H1 (cell line): ENCODE measurements at regions not wholly inside any gene's neighbourhood (a gene's known extent, or its start where the extent isn't known, plus 50 kb on each side); places are given as distances from the start of the nearest gene placed in this dataset.

Experiments used
- CTCF ChIA-PET: fragments of 300-600 bp; sonication (Branson Sonifier 250); formaldehyde crosslinking; loops from one replicate; lab custom pipeline; 2021; ENCODE audit not compliant: partially characterized antibody; lab: Charles Lee
- POLR2A ChIA-PET: fragments of 300-600 bp; sonication (Branson Sonifier 250); formaldehyde crosslinking; loops from one replicate; lab custom pipeline; 2021; ENCODE audit warnings: inconsistent platforms; ENCODE audit not compliant: partially characterized antibody; lab: Charles Lee
- DNase-seq, 2 experiments: peaks; one replicate each; pipeline versions ENCODE4 v3.0.0 to v3.0.0-alpha.2; 2010 to 2022; ENCODE audit warnings: low spot score in 2 of 2, low read depth in 1 of 2, mixed read lengths in 1 of 2
- FAIRE-seq: peaks from 2 replicates; lab custom pipeline; 2011; peaks lifted over from hg19 to GRCh38; lab: Jason Lieb, UNC
- H2AFZ ChIP-seq: 2 replicates; pipeline ENCODE4 v1.8.1; 2012; ENCODE audit warnings: low read length, inconsistent platforms
- H2AK5ac ChIP-seq: 2 replicates; pipeline ENCODE4 v1.6.1; 2013; ENCODE audit warnings: low read depth, low read length
- H2BK120ac ChIP-seq: replicated peaks from 2 replicates; pipeline ENCODE3; 2013; ENCODE audit warnings: low read depth, low read length, inconsistent platforms
- H2BK12ac ChIP-seq: 2 replicates; pipeline ENCODE4 v1.6.1; 2013; ENCODE audit warnings: low read depth, low read length
- H2BK15ac ChIP-seq: 2 replicates; pipeline ENCODE4 v1.6.1; 2013; ENCODE audit warnings: low read length
- H2BK20ac ChIP-seq: 2 replicates; pipeline ENCODE4 v1.6.1; 2013; ENCODE audit warnings: low read length
- H2BK5ac ChIP-seq: 2 replicates; pipeline ENCODE4 v1.6.1; 2013; ENCODE audit warnings: low read depth, low read length
- H3K14ac ChIP-seq: 2 replicates; pipeline ENCODE4 v1.6.1; 2013; ENCODE audit warnings: inconsistent platforms; ENCODE audit not compliant: insufficient read length
- H3K18ac ChIP-seq: 2 replicates; pipeline ENCODE4 v1.6.1; 2013; ENCODE audit warnings: low read length; ENCODE audit errors: extremely low read depth
- H3K23ac ChIP-seq: 2 replicates; pipeline ENCODE4 v1.6.1; 2013; ENCODE audit warnings: inconsistent platforms; ENCODE audit not compliant: insufficient read length
- H3K23me2 ChIP-seq: 2 replicates; pipeline ENCODE4 v1.6.1; 2013; ENCODE audit warnings: low read depth, low read length
- H3K27ac ChIP-seq: 2 replicates; pipeline ENCODE4 v1.6.1; 2011; ENCODE audit warnings: low read depth, low read length, inconsistent platforms
- H3K27me3 ChIP-seq, 4 experiments: replicated peaks in 1 of 4; 1 replicate in 1 of 4; 2 replicates in 3 of 4; pipeline versions ENCODE4 v1.6.1 to v1.8.1; 2011 to 2013; ENCODE audit warnings: low read length in 3 of 4, mild to moderate bottlenecking in 3 of 4, inconsistent platforms in 2 of 4, mixed read lengths in 2 of 4, moderate library complexity in 1 of 4; ENCODE audit not compliant: control insufficient read depth in 3 of 4, insufficient read depth in 3 of 4; ENCODE audit errors: extremely low read depth in 1 of 4
- H3K36me3 ChIP-seq, 4 experiments: 2 replicates each; pipeline versions ENCODE4 v1.6.1 to v1.8.1; 2011 to 2013; ENCODE audit warnings: mild to moderate bottlenecking in 4 of 4, low read length in 3 of 4, moderate library complexity in 2 of 4, control low read depth in 1 of 4, inconsistent platforms in 1 of 4; ENCODE audit not compliant: insufficient read depth in 4 of 4, control insufficient read depth in 2 of 4
- H3K4ac ChIP-seq: replicated peaks from 2 replicates; pipeline ENCODE3; 2013; ENCODE audit warnings: low read length, low read depth, mixed read lengths, inconsistent platforms; ENCODE audit not compliant: insufficient read length
- H3K4me1 ChIP-seq, 4 experiments: replicated peaks in 1 of 4; 1 replicate in 1 of 4; 2 replicates in 3 of 4; pipeline versions ENCODE4 v1.6.1 to v1.8.1; 2011 to 2013; ENCODE audit warnings: low read length in 3 of 4, inconsistent platforms in 2 of 4, mixed read lengths in 1 of 4; ENCODE audit not compliant: insufficient read depth in 4 of 4, control insufficient read depth in 3 of 4
- H3K4me2 ChIP-seq, 2 experiments: 2 replicates each; pipeline versions ENCODE4 v1.6.1 to v1.8.1; 2011 to 2013; ENCODE audit warnings: low read depth in 2 of 2, low read length in 2 of 2, control low read depth in 1 of 2, inconsistent platforms in 1 of 2, mild to moderate bottlenecking in 1 of 2; ENCODE audit not compliant: insufficient read depth in 1 of 2
- H3K4me3 ChIP-seq, 4 experiments: fragments of 200-600, 300-600 bp in 1 of 4; sonication (generic), shearing (Covaris generic), sonication (Bioruptor Twin) in 1 of 4; 2 replicates each; pipeline versions ENCODE4 v1.5.1 to v1.8.1; 2011 to 2016; ENCODE audit warnings: low read length in 4 of 4, low read depth in 3 of 4, control low read depth in 2 of 4, inconsistent platforms in 2 of 4, mild to moderate bottlenecking in 2 of 4, mixed read lengths in 1 of 4, moderate library complexity in 1 of 4; ENCODE audit not compliant: insufficient read depth in 2 of 4; ENCODE audit errors: extremely low read depth in 1 of 4
- H3K56ac ChIP-seq: replicated peaks from 2 replicates; pipeline ENCODE3; 2013; ENCODE audit warnings: low read depth, mild to moderate bottlenecking, mixed read lengths, low read length, inconsistent platforms; ENCODE audit not compliant: insufficient read length
- H3K79me1 ChIP-seq: 2 replicates; pipeline ENCODE4 v1.6.1; 2013; ENCODE audit warnings: low read depth, low read length, control low read depth
- H3K79me2 ChIP-seq, 2 experiments: 2 replicates each; pipeline versions ENCODE4 v1.6.1 to v1.8.1; 2012 to 2013; ENCODE audit warnings: low read length in 2 of 2, mild to moderate bottlenecking in 2 of 2, inconsistent platforms in 1 of 2; ENCODE audit not compliant: insufficient read depth in 2 of 2, control insufficient read depth in 1 of 2
- H3K9ac ChIP-seq, 4 experiments: replicated peaks in 1 of 4; 1 replicate in 1 of 4; 2 replicates in 3 of 4; pipeline versions ENCODE4 v1.6.1 to v1.8.1; 2011 to 2013; ENCODE audit warnings: low read depth in 3 of 4, low read length in 3 of 4, control low read depth in 2 of 4, mild to moderate bottlenecking in 2 of 4, moderate library complexity in 2 of 4, inconsistent platforms in 1 of 4; ENCODE audit errors: extremely low read depth in 1 of 4
- H3K9me3 ChIP-seq, 2 experiments: 2 replicates each; pipeline versions ENCODE4 v1.6.1 to v1.8.1; 2012 to 2013; ENCODE audit warnings: mild to moderate bottlenecking in 2 of 2, moderate library complexity in 2 of 2, control low read depth in 1 of 2, inconsistent platforms in 1 of 2, low read depth in 1 of 2, low read length in 1 of 2, mixed read lengths in 1 of 2; ENCODE audit not compliant: insufficient read depth in 2 of 2
- H4K20me1 ChIP-seq, 2 experiments: replicated peaks in 1 of 2; 2 replicates each; pipeline versions ENCODE3 to v1.8.1; 2011 to 2013; ENCODE audit warnings: inconsistent platforms in 2 of 2, low read length in 2 of 2, mild to moderate bottlenecking in 1 of 2; ENCODE audit not compliant: insufficient read depth in 2 of 2, control insufficient read depth in 1 of 2
- H4K5ac ChIP-seq: 2 replicates; pipeline ENCODE4 v1.6.1; 2013; ENCODE audit warnings: low read length, low read depth, mixed read lengths, inconsistent platforms; ENCODE audit not compliant: insufficient read length
- H4K8ac ChIP-seq: 2 replicates; pipeline ENCODE4 v1.8.0; 2013; ENCODE audit warnings: mild to moderate bottlenecking, moderate library complexity, low read length, inconsistent platforms; ENCODE audit not compliant: insufficient read depth; ENCODE audit errors: extremely low read depth
- H4K91ac ChIP-seq: replicated peaks from 2 replicates; pipeline ENCODE3; 2013; ENCODE audit warnings: low read length, mixed read lengths, inconsistent platforms; ENCODE audit not compliant: insufficient read length
- BRCA1 ChIP-seq: IDR thresholded peaks from 2 replicates; pipeline ENCODE4 v1.6.1; 2012; ENCODE audit warnings: low read depth, low read length, improper control_type of control experiment
- EZH2 ChIP-seq: fragments of 200-600 bp; sonication (generic); IDR thresholded peaks from 2 replicates; pipeline ENCODE4 v1.7.1; 2012; ENCODE audit warnings: low read depth, mild to moderate bottlenecking, moderate library complexity, low read length, inconsistent platforms; ENCODE audit not compliant: severe bottlenecking
- GTF2F1 ChIP-seq: IDR thresholded peaks from 2 replicates; pipeline ENCODE4 v1.6.1; 2012; ENCODE audit warnings: low read depth, low read length, improper control_type of control experiment, borderline replicate concordance
- HDAC6 ChIP-seq: IDR thresholded peaks from one replicate; pipeline ENCODE4 v1.7.1; 2012; ENCODE audit warnings: low read depth, mild to moderate bottlenecking, inconsistent platforms, low read length, moderate library complexity
- JUN ChIP-seq: IDR thresholded peaks from 2 replicates; pipeline ENCODE4 v1.6.1; 2011; ENCODE audit warnings: low read depth, mild to moderate bottlenecking, improper control_type of control experiment, low read length
- NRF1 ChIP-seq: IDR thresholded peaks from 2 replicates; pipeline ENCODE4 v1.6.1; 2011; ENCODE audit warnings: mild to moderate bottlenecking, low read depth, low read length, improper control_type of control experiment
- POLR2A ChIP-seq, 2 experiments: IDR thresholded peaks; 1 replicate in 1 of 2; 2 replicates in 1 of 2; pipeline ENCODE4 v1.6.1; 2011; ENCODE audit warnings: low read depth in 2 of 2, low read length in 2 of 2, mild to moderate bottlenecking in 2 of 2; ENCODE audit errors: control extremely low read depth in 1 of 2
- POU5F1 ChIP-seq: IDR thresholded peaks from 2 replicates; pipeline ENCODE4 v1.6.1; 2011; ENCODE audit warnings: low read depth, mild to moderate bottlenecking, low read length, moderate library complexity
- SIRT6 ChIP-seq: IDR thresholded peaks from one replicate; pipeline ENCODE4 v1.7.1; 2012; ENCODE audit warnings: low read length, inconsistent platforms
- SIX5 ChIP-seq: IDR thresholded peaks from 2 replicates; pipeline ENCODE4 v1.6.1; 2011; ENCODE audit warnings: mild to moderate bottlenecking, low read depth, low read length
- TCF12 ChIP-seq: IDR thresholded peaks from 2 replicates; pipeline ENCODE4 v1.6.1; 2011; ENCODE audit warnings: low read depth, mild to moderate bottlenecking, low read length
- WGBS, 2 experiments: shearing (Covaris generic) in 1 of 2; methylation state at CpG; one replicate each; pipeline versions ENCODE4 v1.1.6 to v1.1.7; 2013 to 2015; ENCODE audit warnings: low lambda C conversion rate in 2 of 2, mixed read lengths in 2 of 2, inconsistent platforms in 1 of 2, low coverage in 1 of 2, missing lambda C conversion rate in 1 of 2; ENCODE audit not compliant: insufficient replicate concordance in 2 of 2, insufficient coverage in 1 of 2, insufficient read length in 1 of 2; ENCODE audit errors: extremely low coverage in 1 of 2, missing lambda C conversion rate in 1 of 2; 5-methylcytosine and 5-hydroxymethylcytosine counted together
- TF ChIP-seq, protein P1 (sequence below), 3 experiments: IDR thresholded peaks; 1 replicate in 2 of 3; 2 replicates in 1 of 3; pipeline versions ENCODE4 v1.5.1 to v1.6.1; 2011; ENCODE audit warnings: low read length in 3 of 3, mild to moderate bottlenecking in 3 of 3, inconsistent platforms in 2 of 3, low read depth in 1 of 3, moderate library complexity in 1 of 3; ENCODE audit not compliant: insufficient read depth in 1 of 3; ENCODE audit errors: control extremely low read depth in 1 of 3
- TF ChIP-seq, protein P2 (sequence below): IDR thresholded peaks from 2 replicates; pipeline ENCODE4 v1.6.1; 2011; ENCODE audit warnings: low read depth, mild to moderate bottlenecking, low read length; ENCODE audit not compliant: insufficient read depth

DNA sequence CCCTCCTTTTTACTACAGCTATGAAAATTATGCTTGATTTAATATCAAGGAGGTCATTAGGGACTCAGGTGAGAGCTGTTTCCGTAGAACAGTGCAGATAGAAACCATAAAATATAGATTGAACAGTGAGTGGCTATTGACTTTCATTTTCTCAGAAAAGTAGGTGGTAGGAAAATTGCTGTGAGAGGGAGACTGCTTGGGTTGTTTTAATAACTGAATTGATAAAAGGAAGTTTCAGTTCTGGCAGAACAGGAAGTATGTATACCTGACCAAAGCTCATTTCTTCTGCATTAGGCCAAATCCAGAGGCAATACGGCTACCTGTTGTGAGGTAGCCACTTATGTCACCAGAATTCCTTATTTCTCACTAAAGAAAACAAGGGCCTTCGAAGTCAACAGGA lies 761.7 kb upstream of the ARRDC3 start:
- H2BK5ac ChIP-seq, result no peak overlapping the region
- no peak overlapping the region for H3K14ac ChIP-seq
- H3K56ac ChIP-seq, result no peak overlapping the region
- no peak overlapping the region for H2BK120ac ChIP-seq
- H3K4me2 ChIP-seq, result no peak overlapping the region
- no peaks in the 10 kb centered on the region for H3K9me3 ChIP-seq
- H3K4ac ChIP-seq, result no peak overlapping the region
- no peak overlapping the region for H3K9ac ChIP-seq
- ChIA-PET CTCF (interaction anchor here (0.8 to 1.7 kb wide), 2 partner anchors 14 to 16 kb away, joined by 3 to 4 read pairs; no protein-coding TSS in a partner anchor), POLR2A (no interaction called here)
- WGBS, 2 experiments, result 94% methylated on average over 3 of the region's 3 CpGs; no CpG with 5 or more reads in 1 of the 2 experiments
- no peaks in the 10 kb centered on the region for H3K79me1 ChIP-seq
- H4K5ac ChIP-seq, result no peak overlapping the region
- no peak overlapping the region for H3K4me3 ChIP-seq
- H2BK20ac ChIP-seq, result no peak overlapping the region
- no peak overlapping the region for H4K91ac ChIP-seq
- H3K79me2 ChIP-seq, result no peaks in the 10 kb centered on the region
- H3K27ac ChIP-seq, result no peak overlapping the region
- DNase-seq (no peak), FAIRE-seq (no peak)
- H2AK5ac ChIP-seq, result no peak overlapping the region
- H4K8ac ChIP-seq, result no peak overlapping the region
- peaks cover 0 to 2% (median 0%) of the 10 kb centered on the region in 4 experiments; a peak in 1 of 7 replicates for H3K27me3 ChIP-seq
- H3K18ac ChIP-seq, result no peak overlapping the region
- H3K23me2 ChIP-seq, result no peaks in the 10 kb centered on the region
- H3K23ac ChIP-seq, result no peak overlapping the region
- H2BK12ac ChIP-seq, result no peak overlapping the region
- no peaks in the 10 kb centered on the region for H4K20me1 ChIP-seq
- H2AFZ ChIP-seq, result no peak overlapping the region; the same call in 1 of the 2 replicates
- no peak overlapping the region for H2BK15ac ChIP-seq
- H3K4me1 ChIP-seq, result no peaks in the 10 kb centered on the region
- H3K36me3 ChIP-seq, result no peaks in the 10 kb centered on the region
- TF ChIP-seq POLR2A (IDR thresholded peaks at IDR 0.05; ENCODE audit: control extremely low read depth in 1 of 2, low read depth in 2 of 2, low read length in 2 of 2) (no peak), POU5F1 (no peak), JUN (no peak), BRCA1 (no peak), TCF12 (no peak), SIRT6 (no peak), GTF2F1 (no peak), EZH2 (no peak), SIX5 (no peak), NRF1 (no peak), HDAC6 (no peak)
- TF ChIP-seq, protein P1, sequence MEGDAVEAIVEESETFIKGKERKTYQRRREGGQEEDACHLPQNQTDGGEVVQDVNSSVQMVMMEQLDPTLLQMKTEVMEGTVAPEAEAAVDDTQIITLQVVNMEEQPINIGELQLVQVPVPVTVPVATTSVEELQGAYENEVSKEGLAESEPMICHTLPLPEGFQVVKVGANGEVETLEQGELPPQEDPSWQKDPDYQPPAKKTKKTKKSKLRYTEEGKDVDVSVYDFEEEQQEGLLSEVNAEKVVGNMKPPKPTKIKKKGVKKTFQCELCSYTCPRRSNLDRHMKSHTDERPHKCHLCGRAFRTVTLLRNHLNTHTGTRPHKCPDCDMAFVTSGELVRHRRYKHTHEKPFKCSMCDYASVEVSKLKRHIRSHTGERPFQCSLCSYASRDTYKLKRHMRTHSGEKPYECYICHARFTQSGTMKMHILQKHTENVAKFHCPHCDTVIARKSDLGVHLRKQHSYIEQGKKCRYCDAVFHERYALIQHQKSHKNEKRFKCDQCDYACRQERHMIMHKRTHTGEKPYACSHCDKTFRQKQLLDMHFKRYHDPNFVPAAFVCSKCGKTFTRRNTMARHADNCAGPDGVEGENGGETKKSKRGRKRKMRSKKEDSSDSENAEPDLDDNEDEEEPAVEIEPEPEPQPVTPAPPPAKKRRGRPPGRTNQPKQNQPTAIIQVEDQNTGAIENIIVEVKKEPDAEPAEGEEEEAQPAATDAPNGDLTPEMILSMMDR (IDR thresholded peaks at IDR 0.05; ENCODE audit: control extremely low read depth in 1 of 3, insufficient read depth in 1 of 3, low read depth in 1 of 3, low read length in 3 of 3), result no peak
- TF ChIP-seq, protein P2, sequence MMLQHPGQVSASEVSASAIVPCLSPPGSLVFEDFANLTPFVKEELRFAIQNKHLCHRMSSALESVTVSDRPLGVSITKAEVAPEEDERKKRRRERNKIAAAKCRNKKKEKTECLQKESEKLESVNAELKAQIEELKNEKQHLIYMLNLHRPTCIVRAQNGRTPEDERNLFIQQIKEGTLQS, result no peak
